Urinary bladder (tissue), 3 donors: ENCODE measurements at regions not wholly inside any gene's neighbourhood (a gene's known extent, or its start where the extent isn't known, plus 50 kb on each side); places are given as distances from the start of the nearest gene placed in this dataset.

Experiments
- DNase-seq: peaks from one replicate; pipeline ENCODE4 v3.0.0-alpha.2; 2015; ENCODE audit errors: extremely low spot score
- H3K27ac ChIP-seq: one replicate; pipeline ENCODE4 v1.5.1; 2013; ENCODE audit warnings: low read depth, mild to moderate bottlenecking, moderate library complexity
- H3K36me3 ChIP-seq: one replicate; pipeline ENCODE4 v1.6.1; 2013; ENCODE audit warnings: mild to moderate bottlenecking, moderate library complexity; ENCODE audit not compliant: insufficient read depth
- H3K4me1 ChIP-seq: one replicate; pipeline ENCODE4 v1.6.1; 2013; ENCODE audit warnings: mild to moderate bottlenecking, moderate library complexity; ENCODE audit not compliant: insufficient read depth
- H3K4me3 ChIP-seq: one replicate; pipeline ENCODE4 v1.5.1; 2013; ENCODE audit warnings: low read depth, low read length
- WGBS: extraction: QIAGEN DNeasy Blood & Tissue Kit; methylation state at CpG from one replicate; pipeline ENCODE4 v1.1.7; 2013; 5-methylcytosine and 5-hydroxymethylcytosine counted together
- donor health status: healthy with polysubstance abuse.
- donor health status: healthy.

DNA sequence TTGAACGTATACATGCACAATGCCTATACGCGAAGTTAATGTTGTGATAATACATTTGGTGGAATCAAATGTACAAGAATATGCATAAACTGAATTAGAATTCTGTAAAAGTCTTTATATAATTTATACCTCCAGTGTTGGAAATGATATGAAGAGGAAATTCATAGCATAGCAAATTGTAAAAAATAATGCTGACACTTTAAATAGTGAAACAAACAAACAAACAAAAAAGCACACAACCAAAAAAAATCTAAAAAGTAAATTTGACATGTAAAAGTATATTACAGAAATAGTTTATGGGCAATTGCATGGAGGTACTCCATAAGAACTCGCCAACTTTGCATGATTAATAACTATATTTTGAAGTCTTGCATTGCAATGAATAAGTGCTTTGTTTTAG, 780.9 kb downstream of the TBC1D32 start:
- DNase-seq = no peak
- no peak overlapping the region for H3K4me3 ChIP-seq
- WGBS = 92% methylated on average over 4 of the region's 4 CpGs
- H3K4me1 ChIP-seq = no peaks in the 10 kb centered on the region
- H3K36me3 ChIP-seq = no peaks in the 10 kb centered on the region
- no peak overlapping the region for H3K27ac ChIP-seq

DNA sequence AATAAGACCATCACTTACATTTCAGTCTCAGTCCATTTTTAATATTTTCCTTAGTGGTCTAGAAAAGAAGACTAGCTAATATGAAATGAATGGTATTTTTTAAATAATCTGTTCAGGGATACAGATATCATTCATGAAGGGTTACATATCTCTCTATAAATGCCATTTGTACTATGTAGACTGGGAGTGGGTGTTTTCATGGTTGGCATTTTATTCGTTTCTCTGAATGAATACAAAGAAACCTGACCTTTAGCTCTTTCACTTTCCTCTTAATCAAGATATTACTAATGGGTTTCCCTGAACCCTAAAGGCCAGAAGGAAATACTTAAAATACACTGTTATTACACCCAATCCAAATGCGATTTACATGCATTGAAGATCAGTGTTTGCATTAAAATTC, 788.9 kb downstream of the TBC1D32 start:
- 80% methylated on average over 2 of the region's 2 CpGs for WGBS

DNA sequence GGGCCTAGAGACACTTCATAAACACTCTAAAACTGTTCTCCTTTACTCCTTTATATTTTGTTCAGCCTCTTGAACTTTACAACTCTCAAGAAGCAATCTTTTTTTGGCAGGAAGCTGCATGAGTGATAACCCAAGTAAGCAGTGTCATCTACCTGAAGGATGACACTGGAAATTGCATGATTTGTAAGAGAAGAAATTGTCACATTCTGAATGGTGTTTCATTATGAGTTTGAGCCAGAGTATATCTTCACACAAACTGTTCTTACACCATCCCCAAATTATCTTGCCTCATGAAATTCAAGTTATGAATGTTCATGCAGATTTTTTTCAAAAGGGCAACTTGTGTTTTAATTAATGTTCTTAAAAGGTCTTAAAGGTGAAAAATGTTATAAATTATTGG, 799.3 kb downstream of the TBC1D32 start:
- no peak overlapping the region for H3K27ac ChIP-seq
- no peak for DNase-seq
- no peaks in the 10 kb centered on the region for H3K4me1 ChIP-seq
- no peak overlapping the region for H3K4me3 ChIP-seq
- peaks cover 1% of the 10 kb centered on the region for H3K36me3 ChIP-seq

More for the DNA sequence above, 788.9 kb downstream of the TBC1D32 start:
- H3K27ac ChIP-seq = no peak overlapping the region
- H3K4me3 ChIP-seq = no peak overlapping the region
- no peaks in the 10 kb centered on the region for H3K4me1 ChIP-seq
- no peak for DNase-seq
- no peaks in the 10 kb centered on the region for H3K36me3 ChIP-seq

DNA sequence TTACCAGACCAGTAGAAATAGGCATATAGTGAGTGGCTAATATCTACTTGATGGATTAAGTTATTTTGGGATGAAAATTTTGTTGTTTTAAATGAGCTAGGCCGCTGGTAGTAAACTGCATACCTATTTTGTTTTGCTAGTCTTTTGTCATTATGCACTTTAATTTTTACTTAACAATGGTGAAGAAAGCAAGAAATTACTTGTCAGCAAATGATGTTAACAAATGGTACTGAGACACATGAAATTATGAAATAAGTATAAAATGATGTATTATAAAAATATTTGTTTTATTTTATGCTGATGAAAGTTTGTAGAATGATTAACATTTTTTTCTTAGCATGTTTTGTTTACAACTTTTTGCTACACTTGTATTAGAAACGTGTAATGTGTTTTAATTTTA, 807.7 kb downstream of the TBC1D32 start:
- H3K36me3 ChIP-seq = no peaks in the 10 kb centered on the region
- no peak overlapping the region for H3K27ac ChIP-seq
- WGBS = 83% methylated on average over 2 of the region's 2 CpGs
- no peaks in the 10 kb centered on the region for H3K4me1 ChIP-seq
- no peak for DNase-seq
- no peak overlapping the region for H3K4me3 ChIP-seq

DNA sequence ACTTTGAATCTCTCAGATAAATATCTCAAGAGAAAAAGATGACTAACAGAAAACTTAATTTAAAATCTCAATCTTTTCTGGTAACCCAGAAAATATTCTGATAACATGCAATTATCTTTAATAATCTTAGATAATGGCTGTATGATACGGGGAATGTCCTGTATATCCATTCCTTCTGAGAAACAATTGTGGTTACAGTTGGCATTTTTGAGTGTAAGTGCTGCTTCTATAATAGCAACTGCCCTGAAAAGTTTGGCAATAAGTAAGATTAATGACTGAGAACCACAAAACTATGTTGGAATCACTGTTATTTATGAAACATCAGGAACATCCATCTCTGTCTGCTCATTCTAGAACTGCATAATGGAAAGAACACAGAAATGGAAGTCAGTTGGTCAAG, 819.7 kb downstream of the TBC1D32 start:
- Histone ChIP-seq H3K27ac (no peak overlapping the region), H3K4me1 (no peaks in the 10 kb centered on the region), H3K4me3 (no peak overlapping the region), H3K36me3 (no peaks in the 10 kb centered on the region)
- 82% methylated on average over 1 of the region's 1 CpG for WGBS
- no peak for DNase-seq

DNA sequence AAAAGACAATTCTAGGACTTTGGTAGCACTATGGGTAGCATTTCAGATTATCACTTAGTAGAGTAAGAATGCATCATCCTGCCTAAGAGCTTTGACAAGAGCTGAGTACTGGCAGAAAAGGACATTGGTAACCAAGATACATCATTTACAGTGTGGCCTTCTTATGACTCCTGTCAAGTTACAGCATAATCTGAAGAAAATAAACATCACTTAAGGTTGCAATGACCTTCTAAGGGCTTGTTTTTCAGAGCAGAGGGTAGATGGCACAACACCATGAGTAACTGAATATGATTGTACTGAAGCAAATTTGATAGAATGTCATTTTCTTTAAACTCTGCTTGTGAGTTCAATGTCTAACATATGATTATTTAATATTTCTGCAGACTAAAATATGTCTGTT, 822.6 kb downstream of the TBC1D32 start:
- H3K36me3 ChIP-seq = no peaks in the 10 kb centered on the region
- DNase-seq = no peak
- H3K4me1 ChIP-seq = no peaks in the 10 kb centered on the region
- no peak overlapping the region for H3K4me3 ChIP-seq
- H3K27ac ChIP-seq = no peak overlapping the region

DNA sequence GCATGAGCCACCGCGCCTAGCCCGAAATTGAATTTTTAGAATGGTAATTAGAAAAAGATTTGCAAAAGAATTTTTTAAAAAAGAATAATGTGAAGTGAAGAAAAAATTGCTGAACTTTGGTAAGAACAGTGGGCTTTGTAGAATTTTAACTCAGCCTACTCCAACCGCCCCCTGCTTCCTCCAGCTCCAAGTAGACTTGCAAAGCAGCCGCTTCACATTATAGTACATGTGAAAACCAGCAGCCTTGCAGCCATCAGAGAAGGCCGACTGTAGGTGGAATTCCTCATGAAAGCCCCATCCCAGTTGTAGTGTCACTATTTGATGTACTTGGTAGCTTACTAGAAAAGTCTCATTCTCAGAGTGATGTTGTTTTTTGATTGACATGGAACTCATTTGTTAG, 835.6 kb downstream of the TBC1D32 start:
- WGBS = 95% methylated on average over 6 of the region's 6 CpGs
- DNase-seq = no peak
- H3K27ac ChIP-seq = no peak overlapping the region

DNA sequence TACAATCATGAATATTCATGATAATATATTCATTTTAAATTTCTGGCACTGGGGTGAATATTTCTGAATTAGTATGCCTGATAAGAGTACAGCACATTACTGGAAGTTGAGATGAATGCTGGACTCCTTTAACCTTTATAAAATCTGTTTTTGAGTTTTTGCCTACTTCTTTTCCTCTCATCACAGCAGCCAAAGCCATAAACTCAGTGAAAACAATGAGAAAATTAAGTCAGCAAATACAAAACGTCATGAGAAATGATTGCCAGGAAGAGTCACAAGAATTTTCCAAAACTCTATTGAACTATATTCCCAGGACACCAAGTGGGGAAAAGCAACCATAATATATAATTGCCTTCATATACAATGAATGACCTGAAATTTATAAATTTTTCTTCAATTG, 837.6 kb downstream of the TBC1D32 start:
- Histone ChIP-seq H3K36me3 (no peaks in the 10 kb centered on the region), H3K4me3 (no peak overlapping the region), H3K4me1 (no peaks in the 10 kb centered on the region), H3K27ac (no peak overlapping the region)
- WGBS = 15% methylated on average over 1 of the region's 1 CpG
- DNase-seq = no peak

More for the DNA sequence above, 835.6 kb downstream of the TBC1D32 start:
- no peaks in the 10 kb centered on the region for H3K36me3 ChIP-seq
- H3K4me3 ChIP-seq = no peak overlapping the region
- H3K4me1 ChIP-seq = no peaks in the 10 kb centered on the region

DNA sequence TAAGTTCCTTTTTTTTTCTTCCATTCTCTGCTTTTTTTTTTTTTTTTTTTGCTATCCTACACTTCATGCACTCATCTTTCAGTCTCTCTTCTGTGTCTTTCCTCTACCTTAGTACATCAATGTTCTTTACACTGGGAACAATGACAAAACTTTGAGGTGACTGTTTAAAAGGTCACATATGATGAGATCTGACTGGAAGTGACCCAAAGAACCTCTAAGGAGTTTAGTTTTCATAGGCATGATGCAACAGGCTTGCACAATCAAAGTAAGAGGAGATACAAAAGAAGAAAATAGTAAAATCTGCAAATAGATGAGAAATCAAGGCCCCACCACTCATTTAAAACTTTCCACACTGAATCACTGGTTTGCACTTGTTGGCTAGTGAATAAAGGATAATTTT, 840.8 kb downstream of the TBC1D32 start:
- Histone ChIP-seq H3K27ac (no peak overlapping the region), H3K36me3 (no peaks in the 10 kb centered on the region), H3K4me1 (no peaks in the 10 kb centered on the region), H3K4me3 (no peak overlapping the region)
- no peak for DNase-seq

DNA sequence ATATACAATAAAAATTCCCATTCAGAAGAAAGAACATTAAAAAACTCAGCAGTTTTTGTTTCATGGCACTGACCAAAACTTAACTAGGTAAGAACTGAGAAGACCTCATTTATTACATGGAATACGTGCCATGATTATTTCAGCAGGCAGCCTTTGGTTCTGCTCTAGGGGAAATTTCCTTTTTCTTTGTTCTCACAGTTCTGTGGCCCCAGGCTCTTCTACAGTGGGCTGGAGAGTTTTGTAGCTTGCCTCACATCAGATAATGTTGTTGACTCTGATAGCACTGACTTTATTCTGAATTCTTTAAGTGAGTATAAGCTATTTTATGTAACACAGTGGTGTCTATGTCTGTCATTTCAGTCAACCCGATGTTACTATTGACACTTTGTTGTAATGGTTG, 844.3 kb downstream of the TBC1D32 start:
- WGBS = 86% methylated on average over 2 of the region's 2 CpGs
- H3K4me3 ChIP-seq = no peak overlapping the region
- no peak overlapping the region for H3K27ac ChIP-seq
- H3K36me3 ChIP-seq = no peaks in the 10 kb centered on the region
- H3K4me1 ChIP-seq = no peaks in the 10 kb centered on the region
- no peak for DNase-seq

DNA sequence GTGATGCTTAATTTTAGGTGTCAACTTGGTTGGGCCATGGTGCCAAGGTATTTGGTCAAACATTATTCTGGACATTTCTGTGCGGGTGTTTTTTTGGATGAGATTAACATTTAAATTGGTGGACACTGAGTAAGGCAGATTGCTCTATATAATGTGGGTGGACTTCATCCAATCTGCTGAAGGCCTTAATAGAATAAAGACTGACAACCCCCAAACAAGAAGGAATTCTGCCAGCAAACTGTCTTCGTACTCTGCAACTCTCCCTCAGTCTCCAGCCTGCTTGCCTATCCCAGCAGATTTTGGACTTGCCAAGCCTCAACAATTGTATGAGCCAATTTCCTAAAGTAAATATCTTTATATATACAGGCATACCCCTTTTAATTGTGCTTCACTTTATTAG, 850.1 kb downstream of the TBC1D32 start:
- DNase-seq = no peak
- no peaks in the 10 kb centered on the region for H3K36me3 ChIP-seq
- WGBS = 78% methylated on average over 2 of the region's 2 CpGs

DNA sequence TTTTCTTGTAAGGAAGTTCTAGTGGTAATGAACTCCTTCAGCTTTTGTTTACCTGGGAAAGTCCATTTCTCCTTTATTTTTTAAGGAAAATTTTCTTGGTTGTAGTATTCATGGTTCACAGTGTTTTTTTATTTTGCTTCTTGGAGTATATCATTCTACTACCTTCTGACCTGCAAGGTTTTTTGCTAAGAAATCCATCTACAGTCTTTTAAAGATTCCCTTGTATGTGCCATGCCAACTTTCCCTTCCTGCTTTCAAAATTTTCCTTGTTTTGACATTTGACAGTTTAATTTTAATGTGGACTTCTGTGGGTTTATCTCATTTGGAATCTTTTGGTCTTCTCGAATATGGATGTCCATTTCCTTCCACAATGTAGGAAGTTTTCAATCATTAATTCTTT, 855.6 kb downstream of the TBC1D32 start:
- Histone ChIP-seq H3K4me3 (no peak overlapping the region), H3K27ac (no peak overlapping the region), H3K36me3 (no peaks in the 10 kb centered on the region), H3K4me1 (no peaks in the 10 kb centered on the region)
- DNase-seq = no peak
- 70% methylated on average over 1 of the region's 1 CpG for WGBS

More for the DNA sequence above, 850.1 kb downstream of the TBC1D32 start:
- Histone ChIP-seq H3K4me1 (no peaks in the 10 kb centered on the region), H3K4me3 (no peak overlapping the region), H3K27ac (no peak overlapping the region)

DNA sequence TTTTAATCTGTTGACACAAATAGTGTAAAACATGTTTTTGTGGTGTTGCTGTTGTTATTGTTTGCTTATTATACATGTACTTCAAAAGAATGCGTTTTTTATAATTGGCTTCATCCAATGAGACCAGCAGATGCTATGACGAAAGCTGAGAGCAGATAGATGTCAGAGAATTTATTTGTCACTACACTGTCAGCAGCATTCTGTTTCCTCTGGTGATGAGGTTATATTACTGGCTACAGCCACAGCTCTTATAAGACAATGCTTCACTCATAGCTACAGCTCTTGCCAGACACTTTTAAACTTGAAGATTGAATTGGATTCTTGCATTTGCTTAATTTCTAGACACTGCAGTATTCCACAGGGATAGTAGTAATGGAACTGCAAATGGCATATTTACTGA, 860.5 kb downstream of the TBC1D32 start:
- Histone ChIP-seq H3K27ac (no peak overlapping the region), H3K4me1 (no peaks in the 10 kb centered on the region), H3K36me3 (no peaks in the 10 kb centered on the region), H3K4me3 (no peak overlapping the region)
- DNase-seq = no peak
- 75% methylated on average over 2 of the region's 2 CpGs for WGBS

DNA sequence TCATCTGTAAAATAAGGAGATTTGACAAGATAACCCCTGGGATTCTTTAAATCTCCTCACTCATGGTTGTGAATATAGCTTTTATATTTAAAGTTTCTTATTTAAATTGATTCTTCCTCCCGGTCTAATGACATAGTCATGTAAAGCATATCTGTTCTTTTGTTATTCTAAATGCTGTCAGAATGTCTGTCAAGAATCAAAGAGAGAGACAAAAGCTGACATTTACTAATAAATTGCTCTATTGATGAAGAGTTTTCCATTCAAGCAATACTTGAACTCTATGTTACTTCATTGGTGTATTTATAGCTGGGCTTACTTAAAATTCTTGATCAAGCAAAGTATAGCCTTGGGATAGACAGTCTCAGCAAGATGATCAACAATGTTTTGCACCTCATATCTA, 865.8 kb downstream of the TBC1D32 start:
- Histone ChIP-seq H3K4me3 (no peak overlapping the region), H3K4me1 (no peaks in the 10 kb centered on the region), H3K27ac (no peak overlapping the region), H3K36me3 (no peaks in the 10 kb centered on the region)
- 73% methylated on average over 1 of the region's 1 CpG for WGBS
- DNase-seq = no peak

DNA sequence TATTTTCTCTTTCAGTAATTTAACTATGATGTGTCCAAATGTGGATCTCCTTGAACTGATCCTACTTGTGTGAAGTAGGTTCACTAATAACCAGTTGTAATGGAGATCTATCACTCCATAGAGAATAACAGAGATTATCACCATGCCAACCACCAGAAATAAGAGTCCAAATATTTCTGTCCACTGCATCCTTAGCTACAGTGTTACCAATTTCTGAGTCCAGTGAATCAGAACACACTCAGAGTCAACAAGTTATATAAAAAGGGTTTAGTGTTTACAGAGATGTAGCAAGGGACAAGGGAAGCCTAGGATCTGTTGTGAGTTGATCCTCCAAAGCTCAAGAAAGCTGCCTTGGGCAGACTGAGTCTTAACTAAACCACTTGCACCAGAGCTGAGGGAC, 882.8 kb downstream of the TBC1D32 start:
- no peak overlapping the region for H3K4me3 ChIP-seq
- no peak overlapping the region for H3K27ac ChIP-seq
- H3K4me1 ChIP-seq = no peaks in the 10 kb centered on the region
- no peak for DNase-seq
- no peaks in the 10 kb centered on the region for H3K36me3 ChIP-seq
